ENCODE measurements at regions not wholly inside any gene's neighbourhood (a gene's known extent, or its start where the extent isn't known, plus 50 kb on each side); places are given as distances from the start of the nearest gene placed in this dataset.

DNA sequence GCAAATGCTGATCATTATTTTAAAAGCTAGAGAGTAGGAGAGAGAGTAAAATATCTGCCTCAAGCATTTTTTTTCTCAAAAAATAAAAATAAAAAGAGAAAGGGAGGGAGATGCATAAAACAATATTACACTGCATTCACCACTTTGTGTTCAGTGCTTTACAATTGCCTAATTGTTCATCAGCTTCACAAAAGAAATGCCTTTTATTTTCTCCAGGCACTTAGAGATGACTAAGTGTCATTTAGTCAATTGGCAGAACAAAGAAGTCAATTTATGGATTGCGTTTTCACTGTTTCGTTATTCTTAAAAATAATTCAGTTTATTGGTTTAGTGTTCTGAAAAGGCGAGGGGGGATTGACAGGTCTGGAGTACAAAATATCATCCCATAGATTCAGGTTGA is 232.5 kb upstream of the CCNH start:
- TF ChIP-seq, protein P1, sequence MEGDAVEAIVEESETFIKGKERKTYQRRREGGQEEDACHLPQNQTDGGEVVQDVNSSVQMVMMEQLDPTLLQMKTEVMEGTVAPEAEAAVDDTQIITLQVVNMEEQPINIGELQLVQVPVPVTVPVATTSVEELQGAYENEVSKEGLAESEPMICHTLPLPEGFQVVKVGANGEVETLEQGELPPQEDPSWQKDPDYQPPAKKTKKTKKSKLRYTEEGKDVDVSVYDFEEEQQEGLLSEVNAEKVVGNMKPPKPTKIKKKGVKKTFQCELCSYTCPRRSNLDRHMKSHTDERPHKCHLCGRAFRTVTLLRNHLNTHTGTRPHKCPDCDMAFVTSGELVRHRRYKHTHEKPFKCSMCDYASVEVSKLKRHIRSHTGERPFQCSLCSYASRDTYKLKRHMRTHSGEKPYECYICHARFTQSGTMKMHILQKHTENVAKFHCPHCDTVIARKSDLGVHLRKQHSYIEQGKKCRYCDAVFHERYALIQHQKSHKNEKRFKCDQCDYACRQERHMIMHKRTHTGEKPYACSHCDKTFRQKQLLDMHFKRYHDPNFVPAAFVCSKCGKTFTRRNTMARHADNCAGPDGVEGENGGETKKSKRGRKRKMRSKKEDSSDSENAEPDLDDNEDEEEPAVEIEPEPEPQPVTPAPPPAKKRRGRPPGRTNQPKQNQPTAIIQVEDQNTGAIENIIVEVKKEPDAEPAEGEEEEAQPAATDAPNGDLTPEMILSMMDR (IDR thresholded peaks at IDR 0.05; ENCODE audit: low read depth, low read length): no peak
- TF ChIP-seq POLR2A (IDR thresholded peaks at IDR 0.05; ENCODE audit: extremely low read depth, insufficient read length) (no peak), MYC (IDR thresholded peaks at IDR 0.05; ENCODE audit: low read depth, low read length) (no peak)
